ENCODE measurements at regions not wholly inside any gene's neighbourhood (a gene's known extent, or its start where the extent isn't known, plus 50 kb on each side); places are given as distances from the start of the nearest gene placed in this dataset.

DNA sequence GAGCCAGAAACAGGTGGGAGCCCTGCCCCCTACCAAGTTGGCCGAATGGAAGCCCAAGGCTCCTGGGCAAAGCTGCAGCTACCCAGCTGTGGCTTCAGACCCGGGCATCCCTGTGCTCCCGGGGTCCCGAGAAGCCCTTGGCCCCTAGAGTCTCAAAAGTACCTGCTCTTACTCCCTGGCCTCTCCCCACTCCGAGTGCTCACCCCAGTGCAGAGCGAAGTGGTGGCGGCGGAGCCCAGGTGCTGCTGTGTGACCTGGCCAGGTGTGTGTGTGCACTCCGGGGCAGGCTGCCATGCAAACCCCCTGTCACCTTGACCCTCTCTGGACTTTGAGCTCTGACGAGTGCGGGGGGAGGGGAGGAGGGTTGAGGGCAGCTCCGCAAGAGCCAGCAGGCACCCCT lies 493.8 kb upstream of the MANEA start:
- no peaks in the 10 kb centered on the region for H3K36me3 Mint-ChIP-seq (ENCODE audit: low read depth)
- H3K27ac Mint-ChIP-seq: no peak overlapping the region
- Histone ChIP-seq H3K27ac (ENCODE audit: low read depth) (no peak overlapping the region), H2AFZ (no peak overlapping the region), H3F3A (replicated peaks; ENCODE audit: low read depth) (no peaks in the 10 kb centered on the region), H3K4me1 (ENCODE audit: insufficient read depth) (no peaks in the 10 kb centered on the region), H3K27me3 (ENCODE audit: insufficient read depth) (no peaks in the 10 kb centered on the region), H3K4me2 (no peak overlapping the region), H4K20me1 (replicated peaks; ENCODE audit: insufficient read depth) (no peaks in the 10 kb centered on the region), H3K9me2 (ENCODE audit: insufficient read depth) (no peaks in the 10 kb centered on the region), H3K79me2 (replicated peaks; ENCODE audit: insufficient read depth) (no peaks in the 10 kb centered on the region), H3K36me3 (ENCODE audit: insufficient read depth) (no peaks in the 10 kb centered on the region), H3K4me3 (no peak overlapping the region)
- H3K27me3 Mint-ChIP-seq (ENCODE audit: insufficient read depth, low read depth, poor library complexity): no peaks in the 10 kb centered on the region
- H3K9me3 Mint-ChIP-seq: no peaks in the 10 kb centered on the region
- no peak overlapping the region for H3K4me3 Mint-ChIP-seq
- TF ChIP-seq, protein P1, sequence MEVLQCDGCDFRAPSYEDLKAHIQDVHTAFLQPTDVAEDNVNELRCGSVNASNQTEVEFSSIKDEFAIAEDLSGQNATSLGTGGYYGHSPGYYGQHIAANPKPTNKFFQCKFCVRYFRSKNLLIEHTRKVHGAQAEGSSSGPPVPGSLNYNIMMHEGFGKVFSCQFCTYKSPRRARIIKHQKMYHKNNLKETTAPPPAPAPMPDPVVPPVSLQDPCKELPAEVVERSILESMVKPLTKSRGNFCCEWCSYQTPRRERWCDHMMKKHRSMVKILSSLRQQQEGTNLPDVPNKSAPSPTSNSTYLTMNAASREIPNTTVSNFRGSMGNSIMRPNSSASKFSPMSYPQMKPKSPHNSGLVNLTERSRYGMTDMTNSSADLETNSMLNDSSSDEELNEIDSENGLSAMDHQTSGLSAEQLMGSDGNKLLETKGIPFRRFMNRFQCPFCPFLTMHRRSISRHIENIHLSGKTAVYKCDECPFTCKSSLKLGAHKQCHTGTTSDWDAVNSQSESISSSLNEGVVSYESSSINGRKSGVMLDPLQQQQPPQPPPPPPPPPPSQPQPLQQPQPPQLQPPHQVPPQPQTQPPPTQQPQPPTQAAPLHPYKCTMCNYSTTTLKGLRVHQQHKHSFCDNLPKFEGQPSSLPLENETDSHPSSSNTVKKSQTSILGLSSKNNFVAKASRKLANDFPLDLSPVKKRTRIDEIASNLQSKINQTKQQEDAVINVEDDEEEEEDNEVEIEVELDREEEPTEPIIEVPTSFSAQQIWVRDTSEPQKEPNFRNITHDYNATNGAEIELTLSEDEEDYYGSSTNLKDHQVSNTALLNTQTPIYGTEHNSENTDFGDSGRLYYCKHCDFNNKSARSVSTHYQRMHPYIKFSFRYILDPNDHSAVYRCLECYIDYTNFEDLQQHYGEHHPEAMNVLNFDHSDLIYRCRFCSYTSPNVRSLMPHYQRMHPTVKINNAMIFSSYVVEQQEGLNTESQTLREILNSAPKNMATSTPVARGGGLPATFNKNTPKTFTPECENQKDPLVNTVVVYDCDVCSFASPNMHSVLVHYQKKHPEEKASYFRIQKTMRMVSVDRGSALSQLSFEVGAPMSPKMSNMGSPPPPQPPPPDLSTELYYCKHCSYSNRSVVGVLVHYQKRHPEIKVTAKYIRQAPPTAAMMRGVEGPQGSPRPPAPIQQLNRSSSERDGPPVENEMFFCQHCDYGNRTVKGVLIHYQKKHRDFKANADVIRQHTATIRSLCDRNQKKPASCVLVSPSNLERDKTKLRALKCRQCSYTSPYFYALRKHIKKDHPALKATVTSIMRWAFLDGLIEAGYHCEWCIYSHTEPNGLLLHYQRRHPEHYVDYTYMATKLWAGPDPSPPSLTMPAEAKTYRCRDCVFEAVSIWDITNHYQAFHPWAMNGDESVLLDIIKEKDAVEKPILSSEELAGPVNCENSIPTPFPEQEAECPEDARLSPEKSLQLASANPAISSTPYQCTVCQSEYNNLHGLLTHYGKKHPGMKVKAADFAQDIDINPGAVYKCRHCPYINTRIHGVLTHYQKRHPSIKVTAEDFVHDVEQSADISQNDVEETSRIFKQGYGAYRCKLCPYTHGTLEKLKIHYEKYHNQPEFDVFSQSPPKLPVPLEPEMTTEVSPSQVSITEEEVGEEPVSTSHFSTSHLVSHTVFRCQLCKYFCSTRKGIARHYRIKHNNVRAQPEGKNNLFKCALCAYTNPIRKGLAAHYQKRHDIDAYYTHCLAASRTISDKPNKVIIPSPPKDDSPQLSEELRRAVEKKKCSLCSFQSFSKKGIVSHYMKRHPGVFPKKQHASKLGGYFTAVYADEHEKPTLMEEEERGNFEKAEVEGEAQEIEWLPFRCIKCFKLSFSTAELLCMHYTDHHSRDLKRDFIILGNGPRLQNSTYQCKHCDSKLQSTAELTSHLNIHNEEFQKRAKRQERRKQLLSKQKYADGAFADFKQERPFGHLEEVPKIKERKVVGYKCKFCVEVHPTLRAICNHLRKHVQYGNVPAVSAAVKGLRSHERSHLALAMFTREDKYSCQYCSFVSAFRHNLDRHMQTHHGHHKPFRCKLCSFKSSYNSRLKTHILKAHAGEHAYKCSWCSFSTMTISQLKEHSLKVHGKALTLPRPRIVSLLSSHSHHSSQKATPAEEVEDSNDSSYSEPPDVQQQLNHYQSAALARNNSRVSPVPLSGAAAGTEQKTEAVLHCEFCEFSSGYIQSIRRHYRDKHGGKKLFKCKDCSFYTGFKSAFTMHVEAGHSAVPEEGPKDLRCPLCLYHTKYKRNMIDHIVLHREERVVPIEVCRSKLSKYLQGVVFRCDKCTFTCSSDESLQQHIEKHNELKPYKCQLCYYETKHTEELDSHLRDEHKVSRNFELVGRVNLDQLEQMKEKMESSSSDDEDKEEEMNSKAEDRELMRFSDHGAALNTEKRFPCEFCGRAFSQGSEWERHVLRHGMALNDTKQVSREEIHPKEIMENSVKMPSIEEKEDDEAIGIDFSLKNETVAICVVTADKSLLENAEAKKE (CRISPR knock-in tag; IDR thresholded peaks at IDR 0.05): no peak
- TF ChIP-seq ZNF114 (CRISPR knock-in tag; IDR thresholded peaks at IDR 0.05) (no peak), NANOG (IDR thresholded peaks at IDR 0.05; ENCODE audit: borderline replicate concordance) (no peak), JUNB (IDR thresholded peaks at IDR 0.05; ENCODE audit: unreplicated experiment) (no peak), STAT1 (IDR thresholded peaks at IDR 0.05; ENCODE audit: unreplicated experiment) (no peak), EZH2phosphoT487 (IDR thresholded peaks at IDR 0.05; ENCODE audit: unreplicated experiment) (no peak), EZH2 (IDR thresholded peaks at IDR 0.05; ENCODE audit: low read depth, unreplicated experiment) (no peak), POLR2AphosphoS5 (IDR thresholded peaks at IDR 0.05; ENCODE audit: low read depth) (no peak), CREB1 (CRISPR knock-in tag; IDR thresholded peaks at IDR 0.05; ENCODE audit: low read depth) (no peak), ZNF331 (CRISPR knock-in tag; IDR thresholded peaks at IDR 0.05; ENCODE audit: low read depth) (no peak)
- TF ChIP-seq, protein P2, sequence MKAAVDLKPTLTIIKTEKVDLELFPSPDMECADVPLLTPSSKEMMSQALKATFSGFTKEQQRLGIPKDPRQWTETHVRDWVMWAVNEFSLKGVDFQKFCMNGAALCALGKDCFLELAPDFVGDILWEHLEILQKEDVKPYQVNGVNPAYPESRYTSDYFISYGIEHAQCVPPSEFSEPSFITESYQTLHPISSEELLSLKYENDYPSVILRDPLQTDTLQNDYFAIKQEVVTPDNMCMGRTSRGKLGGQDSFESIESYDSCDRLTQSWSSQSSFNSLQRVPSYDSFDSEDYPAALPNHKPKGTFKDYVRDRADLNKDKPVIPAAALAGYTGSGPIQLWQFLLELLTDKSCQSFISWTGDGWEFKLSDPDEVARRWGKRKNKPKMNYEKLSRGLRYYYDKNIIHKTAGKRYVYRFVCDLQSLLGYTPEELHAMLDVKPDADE (IDR thresholded peaks at IDR 0.05): no peak
- TF ChIP-seq, protein P3, sequence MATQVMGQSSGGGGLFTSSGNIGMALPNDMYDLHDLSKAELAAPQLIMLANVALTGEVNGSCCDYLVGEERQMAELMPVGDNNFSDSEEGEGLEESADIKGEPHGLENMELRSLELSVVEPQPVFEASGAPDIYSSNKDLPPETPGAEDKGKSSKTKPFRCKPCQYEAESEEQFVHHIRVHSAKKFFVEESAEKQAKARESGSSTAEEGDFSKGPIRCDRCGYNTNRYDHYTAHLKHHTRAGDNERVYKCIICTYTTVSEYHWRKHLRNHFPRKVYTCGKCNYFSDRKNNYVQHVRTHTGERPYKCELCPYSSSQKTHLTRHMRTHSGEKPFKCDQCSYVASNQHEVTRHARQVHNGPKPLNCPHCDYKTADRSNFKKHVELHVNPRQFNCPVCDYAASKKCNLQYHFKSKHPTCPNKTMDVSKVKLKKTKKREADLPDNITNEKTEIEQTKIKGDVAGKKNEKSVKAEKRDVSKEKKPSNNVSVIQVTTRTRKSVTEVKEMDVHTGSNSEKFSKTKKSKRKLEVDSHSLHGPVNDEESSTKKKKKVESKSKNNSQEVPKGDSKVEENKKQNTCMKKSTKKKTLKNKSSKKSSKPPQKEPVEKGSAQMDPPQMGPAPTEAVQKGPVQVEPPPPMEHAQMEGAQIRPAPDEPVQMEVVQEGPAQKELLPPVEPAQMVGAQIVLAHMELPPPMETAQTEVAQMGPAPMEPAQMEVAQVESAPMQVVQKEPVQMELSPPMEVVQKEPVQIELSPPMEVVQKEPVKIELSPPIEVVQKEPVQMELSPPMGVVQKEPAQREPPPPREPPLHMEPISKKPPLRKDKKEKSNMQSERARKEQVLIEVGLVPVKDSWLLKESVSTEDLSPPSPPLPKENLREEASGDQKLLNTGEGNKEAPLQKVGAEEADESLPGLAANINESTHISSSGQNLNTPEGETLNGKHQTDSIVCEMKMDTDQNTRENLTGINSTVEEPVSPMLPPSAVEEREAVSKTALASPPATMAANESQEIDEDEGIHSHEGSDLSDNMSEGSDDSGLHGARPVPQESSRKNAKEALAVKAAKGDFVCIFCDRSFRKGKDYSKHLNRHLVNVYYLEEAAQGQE (IDR thresholded peaks at IDR 0.05; ENCODE audit: unreplicated experiment): no peak
- TF ChIP-seq, protein P4, sequence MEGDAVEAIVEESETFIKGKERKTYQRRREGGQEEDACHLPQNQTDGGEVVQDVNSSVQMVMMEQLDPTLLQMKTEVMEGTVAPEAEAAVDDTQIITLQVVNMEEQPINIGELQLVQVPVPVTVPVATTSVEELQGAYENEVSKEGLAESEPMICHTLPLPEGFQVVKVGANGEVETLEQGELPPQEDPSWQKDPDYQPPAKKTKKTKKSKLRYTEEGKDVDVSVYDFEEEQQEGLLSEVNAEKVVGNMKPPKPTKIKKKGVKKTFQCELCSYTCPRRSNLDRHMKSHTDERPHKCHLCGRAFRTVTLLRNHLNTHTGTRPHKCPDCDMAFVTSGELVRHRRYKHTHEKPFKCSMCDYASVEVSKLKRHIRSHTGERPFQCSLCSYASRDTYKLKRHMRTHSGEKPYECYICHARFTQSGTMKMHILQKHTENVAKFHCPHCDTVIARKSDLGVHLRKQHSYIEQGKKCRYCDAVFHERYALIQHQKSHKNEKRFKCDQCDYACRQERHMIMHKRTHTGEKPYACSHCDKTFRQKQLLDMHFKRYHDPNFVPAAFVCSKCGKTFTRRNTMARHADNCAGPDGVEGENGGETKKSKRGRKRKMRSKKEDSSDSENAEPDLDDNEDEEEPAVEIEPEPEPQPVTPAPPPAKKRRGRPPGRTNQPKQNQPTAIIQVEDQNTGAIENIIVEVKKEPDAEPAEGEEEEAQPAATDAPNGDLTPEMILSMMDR (conservative IDR thresholded peaks at IDR 0.05; ENCODE audit: low read depth in 2 of 2): no peak
- DNase-seq (ENCODE audit: low spot score) (no peak), ATAC-seq (no peak)
- no peaks in the 10 kb centered on the region for H3K4me1 Mint-ChIP-seq

All from GM23338 (cell line).